ENCODE measurements at regions not wholly inside any gene's neighbourhood (a gene's known extent, or its start where the extent isn't known, plus 50 kb on each side); places are given as distances from the start of the nearest gene placed in this dataset.

DNA sequence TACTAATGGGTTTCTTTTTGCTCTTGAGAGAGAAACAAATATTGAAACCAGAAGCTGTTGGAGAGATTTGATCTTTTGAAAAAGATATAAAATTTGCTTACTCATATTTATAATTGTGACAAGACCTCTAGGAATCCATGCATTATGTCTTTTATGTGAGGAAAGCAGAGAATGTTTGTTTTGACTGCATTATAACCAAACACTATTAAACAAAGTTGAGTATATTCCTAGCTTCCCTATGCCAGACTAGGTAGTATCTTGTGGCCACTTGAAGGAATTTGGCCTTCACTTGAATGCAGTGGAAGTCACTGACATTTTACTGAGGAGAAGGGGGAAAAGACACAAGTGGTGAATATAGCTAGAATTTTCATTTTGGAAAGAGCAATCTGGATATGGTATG is 521.8 kb upstream of the ZEB2 start:
- Histone ChIP-seq H3K27ac (no peak overlapping the region), H3K9me3 (replicated peaks in 1 of 3) (no peaks in the 10 kb centered on the region), H3K4me3 (no peak overlapping the region), H3K27me3 (no peaks in the 10 kb centered on the region), H3K4me1 (replicated peaks in 1 of 2) (no peaks in the 10 kb centered on the region), H3K36me3 (replicated peaks in 1 of 2) (no peaks in the 10 kb centered on the region)
- no peak for DNase-seq
- intact Hi-C loops (cut with DNase I), result no loop called here
- TF ChIP-seq, protein P1, sequence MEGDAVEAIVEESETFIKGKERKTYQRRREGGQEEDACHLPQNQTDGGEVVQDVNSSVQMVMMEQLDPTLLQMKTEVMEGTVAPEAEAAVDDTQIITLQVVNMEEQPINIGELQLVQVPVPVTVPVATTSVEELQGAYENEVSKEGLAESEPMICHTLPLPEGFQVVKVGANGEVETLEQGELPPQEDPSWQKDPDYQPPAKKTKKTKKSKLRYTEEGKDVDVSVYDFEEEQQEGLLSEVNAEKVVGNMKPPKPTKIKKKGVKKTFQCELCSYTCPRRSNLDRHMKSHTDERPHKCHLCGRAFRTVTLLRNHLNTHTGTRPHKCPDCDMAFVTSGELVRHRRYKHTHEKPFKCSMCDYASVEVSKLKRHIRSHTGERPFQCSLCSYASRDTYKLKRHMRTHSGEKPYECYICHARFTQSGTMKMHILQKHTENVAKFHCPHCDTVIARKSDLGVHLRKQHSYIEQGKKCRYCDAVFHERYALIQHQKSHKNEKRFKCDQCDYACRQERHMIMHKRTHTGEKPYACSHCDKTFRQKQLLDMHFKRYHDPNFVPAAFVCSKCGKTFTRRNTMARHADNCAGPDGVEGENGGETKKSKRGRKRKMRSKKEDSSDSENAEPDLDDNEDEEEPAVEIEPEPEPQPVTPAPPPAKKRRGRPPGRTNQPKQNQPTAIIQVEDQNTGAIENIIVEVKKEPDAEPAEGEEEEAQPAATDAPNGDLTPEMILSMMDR (IDR thresholded peaks at IDR 0.05), result no peak
- TF ChIP-seq POLR2A (IDR thresholded peaks at IDR 0.05), result no peak

DNA sequence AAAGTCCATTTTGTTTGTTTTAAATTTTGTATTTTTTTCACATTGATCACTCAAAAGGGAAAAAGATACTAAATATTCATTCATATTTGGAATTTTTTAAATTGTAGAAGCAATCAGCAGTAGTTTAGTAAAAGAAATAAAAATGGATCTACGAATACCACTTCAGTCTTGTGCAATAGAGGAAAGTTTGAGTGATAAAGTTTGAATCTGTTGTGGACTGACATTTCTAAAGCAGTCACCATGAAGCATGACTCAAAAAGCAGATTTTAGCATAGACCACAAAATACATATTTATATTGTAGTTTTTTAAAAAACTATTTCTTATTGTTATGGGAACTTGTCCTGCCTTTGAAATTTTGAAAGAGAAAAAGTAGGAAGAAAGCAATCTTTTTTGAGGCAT is 520.5 kb upstream of the ZEB2 start:
- Histone ChIP-seq H3K36me3 (replicated peaks in 1 of 2) (no peaks in the 10 kb centered on the region), H3K27me3 (no peaks in the 10 kb centered on the region), H3K9me3 (replicated peaks in 1 of 3) (no peaks in the 10 kb centered on the region), H3K4me3 (no peak overlapping the region), H3K27ac (no peak overlapping the region), H3K4me1 (replicated peaks in 1 of 2) (no peaks in the 10 kb centered on the region)
- intact Hi-C loops (cut with DNase I), result no loop called here
- no peak for DNase-seq
- WGBS, 4 donors, result 52 to 67% (median 60%) methylated on average over 1 of the region's 1 CpG
- TF ChIP-seq POLR2A (IDR thresholded peaks at IDR 0.05), result no peak
- TF ChIP-seq, protein P1 (IDR thresholded peaks at IDR 0.05), result no peak

DNA sequence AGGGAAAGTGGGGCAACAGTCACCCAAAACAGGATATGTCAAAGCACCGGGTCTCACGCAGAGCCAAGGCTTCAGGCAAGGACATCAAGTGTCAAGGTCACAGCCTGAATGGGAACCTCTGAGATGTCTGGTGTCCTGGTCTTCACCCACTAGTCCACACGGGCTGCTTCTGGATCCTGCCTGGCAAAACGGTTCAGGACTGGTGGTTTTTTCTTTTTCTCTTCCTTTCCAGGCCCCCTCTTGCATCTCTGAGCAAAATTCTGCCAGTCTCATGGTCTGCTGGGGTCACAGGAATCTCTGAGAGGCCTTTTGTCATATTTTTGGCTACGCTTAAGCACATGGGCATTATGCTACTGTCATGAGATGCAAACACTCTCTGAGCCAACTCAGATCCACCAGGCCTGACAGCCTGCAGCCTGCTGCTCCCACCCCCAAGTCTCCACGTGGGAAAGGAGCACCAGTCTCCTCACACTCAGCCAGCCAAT is 518.2 kb upstream of the ZEB2 start:
- Histone ChIP-seq H3K27me3 (no peaks in the 10 kb centered on the region), H3K4me3 (no peak overlapping the region), H3K9me3 (replicated peaks in 1 of 3) (no peaks in the 10 kb centered on the region), H3K36me3 (replicated peaks in 1 of 2) (no peaks in the 10 kb centered on the region), H3K4me1 (replicated peaks in 1 of 2) (no peaks in the 10 kb centered on the region), H3K27ac (no peak overlapping the region)
- 54 to 63% (median 61%) methylated on average over 6 of the region's 6 CpGs for WGBS, 4 donors
- TF ChIP-seq, protein P1 (IDR thresholded peaks at IDR 0.05), result no peak
- no peak for TF ChIP-seq POLR2A (IDR thresholded peaks at IDR 0.05)
- DNase-seq, result no peak
- intact Hi-C loops (cut with DNase I), result no loop called here

DNA sequence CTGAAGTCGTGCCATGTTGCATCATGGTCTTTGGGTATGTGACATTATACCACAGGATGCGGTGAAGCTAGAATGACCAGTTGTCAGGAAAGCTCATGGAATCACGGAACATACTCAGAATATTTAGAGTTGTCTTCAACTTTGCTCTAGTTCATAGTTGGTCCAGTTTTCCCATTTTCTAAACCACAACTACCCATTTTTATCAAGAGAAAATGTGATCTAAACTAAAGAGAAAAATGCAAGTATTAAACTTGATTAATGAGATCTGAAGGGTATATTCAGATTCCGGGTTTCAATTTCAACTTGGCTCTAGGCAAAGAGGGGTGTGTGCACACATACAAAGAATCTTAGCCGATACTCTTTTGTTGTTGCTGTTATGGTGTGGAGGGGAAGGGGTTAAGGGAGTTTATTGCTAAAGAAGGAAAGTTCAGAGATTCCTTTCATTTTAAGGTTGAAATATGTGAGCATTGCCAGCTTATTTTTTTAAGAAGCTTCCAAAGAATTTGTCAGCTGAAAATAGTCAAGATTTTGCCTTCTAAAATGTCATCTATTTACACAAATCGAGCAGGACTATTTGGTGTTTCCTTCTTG is 516.6 kb upstream of the ZEB2 start:
- Histone ChIP-seq H3K9me3 (replicated peaks in 1 of 3) (no peaks in the 10 kb centered on the region), H3K27ac (no peak overlapping the region), H3K27me3 (no peaks in the 10 kb centered on the region), H3K4me1 (replicated peaks in 1 of 2) (no peaks in the 10 kb centered on the region), H3K4me3 (no peak overlapping the region), H3K36me3 (replicated peaks in 1 of 2) (no peaks in the 10 kb centered on the region)
- 71 to 81% (median 74%) methylated on average over 6 of the region's 6 CpGs for WGBS, 4 donors
- no peak for DNase-seq
- no peak for TF ChIP-seq POLR2A (IDR thresholded peaks at IDR 0.05)
- TF ChIP-seq, protein P1 (IDR thresholded peaks at IDR 0.05), result no peak
- intact Hi-C loops (cut with DNase I), result no loop called here
